PC-3 (cell line): ENCODE measurements at regions not wholly inside any gene's neighbourhood (a gene's known extent, or its start where the extent isn't known, plus 50 kb on each side); places are given as distances from the start of the nearest gene placed in this dataset.
"Not testable (repeated sequence)": the region's sequence is repeated elsewhere in the genome, so short reads cannot be mapped to it uniquely, and the experiment has no call there.

ENCODE experiments used
- ATAC-seq: fragments of 200-7000 bp; cut with Tn5 transposase; 2 replicates; pipeline ENCODE4 v1.9.1; 2020; ENCODE audit warnings: mild to moderate bottlenecking, moderate library complexity
- BruUV-seq: library from RNA; stranded (reverse); fragments of 400-500 nt; replicated peaks from 2 replicates; lab custom pipeline; 2021; lab: Mats Ljungman, UMichigan
- CTCF ChIA-PET: fragments of 300-600 bp; sonication (Branson Sonifier 250); formaldehyde crosslinking; loops from one replicate; lab custom pipeline; 2022; ENCODE audit warnings: antibody characterized with exemption; lab: Charles Lee
- POLR2A ChIA-PET: fragments of 300-600 bp; sonication (Branson Sonifier 250); formaldehyde crosslinking; loops from one replicate; lab custom pipeline; 2022; ENCODE audit warnings: antibody characterized with exemption; ENCODE audit not compliant: unreplicated experiment; lab: Charles Lee
- DNase-seq: peaks from one replicate; pipeline ENCODE4 v3.0.0-alpha.2; 2015
- H2AFZ ChIP-seq: fragments of 300-600 bp; sonication (generic); 2 replicates; pipeline ENCODE4 v1.6.0; 2016; ENCODE audit warnings: antibody characterized with exemption, low read length
- H3F3A ChIP-seq: fragments of 300-600 bp; sonication (generic); one replicate; pipeline ENCODE4 v1.6.0; 2017; ENCODE audit warnings: antibody characterized with exemption, low read length, control low read depth, mild to moderate bottlenecking; ENCODE audit not compliant: unreplicated experiment
- H3K27ac ChIP-seq: fragments of 300-600 bp; sonication (generic); 2 replicates; pipeline ENCODE4 v1.5.1; 2016; ENCODE audit warnings: mild to moderate bottlenecking, low read length
- H3K27me3 ChIP-seq: fragments of 300-600 bp; sonication (generic); 2 replicates; pipeline ENCODE4 v1.6.1; 2016; ENCODE audit warnings: low read length, mixed read lengths
- H3K36me3 ChIP-seq: fragments of 300-600 bp; sonication (generic); 2 replicates; pipeline ENCODE4 v1.6.1; 2016; ENCODE audit warnings: low read depth, mixed run types, low read length, mixed read lengths
- H3K4me1 ChIP-seq: fragments of 300-600 bp; sonication (generic); 2 replicates; pipeline ENCODE4 v1.5.1; 2016; ENCODE audit warnings: low read length; ENCODE audit not compliant: insufficient read depth
- H3K4me2 ChIP-seq: fragments of 300-600 bp; sonication (generic); 2 replicates; pipeline ENCODE4 v1.6.0; 2016; ENCODE audit warnings: low read length
- H3K4me3 ChIP-seq: fragments of 300-600 bp; sonication (generic); 2 replicates; pipeline ENCODE4 v1.5.1; 2016; ENCODE audit warnings: mild to moderate bottlenecking, low read length, mixed read lengths
- H3K79me2 ChIP-seq: fragments of 300-600 bp; sonication (generic); 2 replicates; pipeline ENCODE4 v1.6.1; 2017; ENCODE audit warnings: low read length, mixed read lengths
- H3K9ac ChIP-seq: fragments of 300-600 bp; sonication (generic); 2 replicates; pipeline ENCODE4 v1.6.0; 2016; ENCODE audit warnings: mild to moderate bottlenecking, low read length
- H3K9me2 ChIP-seq: fragments of 300-600 bp; sonication (generic); replicated peaks from 2 replicates; pipeline ENCODE4 v1.6.1; 2016; ENCODE audit warnings: mixed run types, low read length, mixed read lengths
- H3K9me3 ChIP-seq: fragments of 300-600 bp; sonication (generic); 2 replicates; pipeline ENCODE4 v1.6.1; 2016; ENCODE audit warnings: low read length, mixed read lengths
- H4K20me1 ChIP-seq: fragments of 300-600 bp; sonication (generic); 2 replicates; pipeline ENCODE4 v1.6.1; 2016; ENCODE audit warnings: low read length, mixed read lengths
- CTCF ChIP-seq: fragments of 300-600 bp; sonication (generic); conservative IDR thresholded peaks from 2 replicates; pipeline ENCODE4 v1.5.1; 2017; ENCODE audit warnings: antibody characterized with exemption, low read depth, mild to moderate bottlenecking, low read length
- EZH2 ChIP-seq: fragments of 300-600 bp; sonication (generic); IDR thresholded peaks from one replicate; pipeline ENCODE4 v1.6.1; 2017; ENCODE audit warnings: antibody characterized with exemption, mild to moderate bottlenecking, low read length; ENCODE audit not compliant: unreplicated experiment
- EZH2phosphoT487 ChIP-seq: fragments of 300-600 bp; sonication (generic); IDR thresholded peaks from 2 replicates; pipeline ENCODE4 v1.6.1; 2018; ENCODE audit warnings: mild to moderate bottlenecking, antibody characterized with exemption, low read length, borderline replicate concordance
- intact Hi-C: fragments of 100-400 bp; cut with micrococcal nuclease; formaldehyde crosslinking; loops from 2 replicates; pipeline ENCODE4 v1.9.0; 2023

- H3K36me3 ChIP-seq = no peaks in the 10 kb centered on the region
- intact Hi-C loops = no loop called here
- H3F3A ChIP-seq = no peaks in the 10 kb centered on the region
- H3K4me1 ChIP-seq = no peaks in the 10 kb centered on the region
- ATAC-seq (no peak), DNase-seq (no peak)
- H3K9me2 ChIP-seq = no peaks in the 10 kb centered on the region
- ChIA-PET POLR2A (no interaction called here), CTCF (no interaction called here)
- H3K4me3 ChIP-seq = no peak overlapping the region
- H3K4me2 ChIP-seq = no peak overlapping the region
- no TSS peak for BruUV-seq
- no peak overlapping the region for H3K27ac ChIP-seq
- H3K9ac ChIP-seq = no peak overlapping the region
- peaks cover 11% of the 10 kb centered on the region; the same call in 1 of the 2 replicates for H3K9me3 ChIP-seq
- no peak for TF ChIP-seq EZH2
- TF ChIP-seq CTCF = no peak
- H3K27me3 ChIP-seq = no peaks in the 10 kb centered on the region
- H3K79me2 ChIP-seq = no peaks in the 10 kb centered on the region
- H4K20me1 ChIP-seq = no peaks in the 10 kb centered on the region
- no peak overlapping the region for H2AFZ ChIP-seq
These were observed 309.3 kb downstream of the LRRC3B start for GRCh38 chr3:26931896-26932295.

DNA sequence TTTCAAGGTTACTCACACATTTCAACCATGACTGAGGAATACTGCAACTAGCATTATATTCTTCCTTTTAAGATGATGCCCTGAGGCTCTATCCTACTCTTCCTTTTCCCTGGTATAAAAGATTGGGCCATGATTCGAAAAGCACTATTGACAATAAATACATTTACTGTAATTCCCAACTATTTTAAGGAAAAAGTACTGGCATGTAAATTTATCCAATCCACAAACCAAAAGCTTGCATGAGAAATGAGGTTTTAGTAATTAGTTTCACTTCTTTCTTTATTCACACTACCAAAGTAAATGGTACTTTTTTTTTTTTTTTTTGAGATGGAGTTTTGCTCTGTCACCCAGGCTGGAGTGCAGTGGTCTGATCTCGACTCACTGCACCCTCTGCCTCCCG is 310.2 kb downstream of the LRRC3B start:
- no peak for TF ChIP-seq EZH2
- no peak for TF ChIP-seq EZH2phosphoT487
- TF ChIP-seq CTCF = no peak
- H3K27ac ChIP-seq = no peak overlapping the region
- no peak overlapping the region for H2AFZ ChIP-seq
- ATAC-seq (no peak), DNase-seq (no peak)
- BruUV-seq = no TSS peak
- ChIA-PET CTCF (no interaction called here), POLR2A (no interaction called here)
- H3K9me3 ChIP-seq = peaks cover 11% of the 10 kb centered on the region; the same call in 1 of the 2 replicates
- H3K36me3 ChIP-seq = no peaks in the 10 kb centered on the region
- no peaks in the 10 kb centered on the region for H3K79me2 ChIP-seq
- no peaks in the 10 kb centered on the region for H3F3A ChIP-seq
- no peaks in the 10 kb centered on the region for H3K4me1 ChIP-seq
- H3K9me2 ChIP-seq = no peaks in the 10 kb centered on the region
- intact Hi-C loops = no loop called here
- H4K20me1 ChIP-seq = no peaks in the 10 kb centered on the region
- H3K9ac ChIP-seq = no peak overlapping the region
- H3K4me3 ChIP-seq = no peak overlapping the region
- H3K4me2 ChIP-seq = no peak overlapping the region
- H3K27me3 ChIP-seq = no peaks in the 10 kb centered on the region

DNA sequence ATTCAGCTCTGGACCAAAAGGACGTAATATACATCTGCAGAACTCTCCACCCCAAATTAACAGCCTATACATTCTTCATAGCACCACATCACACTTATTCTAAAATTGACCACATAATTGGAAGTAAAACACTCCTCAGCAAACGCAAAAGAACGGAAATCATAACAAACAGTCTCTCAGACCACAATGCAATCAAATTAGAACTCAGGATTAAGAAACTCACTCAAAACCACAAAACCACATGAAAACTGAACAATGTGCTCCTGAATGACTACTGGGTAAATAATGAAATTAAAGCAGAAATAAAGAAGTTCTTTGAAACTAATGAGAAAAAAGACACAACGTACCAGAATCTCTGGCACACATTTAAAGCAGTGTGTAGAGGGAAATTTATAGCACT is 322.9 kb downstream of the LRRC3B start:
- H3K27me3 ChIP-seq, POLR2A ChIA-PET, CTCF ChIA-PET, H3K4me2 ChIP-seq, H3K9me2 ChIP-seq, DNase-seq, H3K4me3 ChIP-seq, H3K9me3 ChIP-seq, intact Hi-C loops, H4K20me1 ChIP-seq, H3K4me1 ChIP-seq, H3K9ac ChIP-seq, ATAC-seq, BruUV-seq, H3K27ac ChIP-seq, H2AFZ ChIP-seq, H3K36me3 ChIP-seq, H3F3A ChIP-seq, H3K79me2 ChIP-seq: not testable (repeated sequence)
